Liver (tissue), 8 donors: ENCODE measurements at regions not wholly inside any gene's neighbourhood (a gene's known extent, or its start where the extent isn't known, plus 50 kb on each side); places are given as distances from the start of the nearest gene placed in this dataset.

Experiments
- DNase-seq: peaks from one replicate; pipeline ENCODE4 v3.0.0-alpha.2; 2017; ENCODE audit warnings: low spot score
- H3K27ac ChIP-seq, 2 donors: one replicate each; pipeline ENCODE4 v1.7.0; 2013; ENCODE audit warnings: inconsistent platforms in 2 of 2, low read length in 2 of 2, control low read depth in 1 of 2, low read depth in 1 of 2, mild to moderate bottlenecking in 1 of 2
- H3K27me3 ChIP-seq, 4 donors: one replicate each; pipeline versions ENCODE4 v1.6.1 to v1.7.0; 2013; ENCODE audit warnings: low read length in 3 of 4, inconsistent platforms in 1 of 4, mild to moderate bottlenecking in 1 of 4, moderate library complexity in 1 of 4; ENCODE audit not compliant: control insufficient read depth in 4 of 4, insufficient read depth in 4 of 4
- H3K36me3 ChIP-seq, 4 donors: one replicate each; pipeline versions ENCODE4 v1.6.1 to v1.7.0; 2013; ENCODE audit warnings: low read length in 3 of 4, mild to moderate bottlenecking in 3 of 4, low read depth in 1 of 4, moderate library complexity in 1 of 4; ENCODE audit not compliant: control insufficient read depth in 4 of 4, insufficient read depth in 3 of 4
- H3K4me1 ChIP-seq, 4 donors: one replicate each; pipeline versions ENCODE4 v1.6.1 to v1.7.0; 2013; ENCODE audit warnings: low read length in 3 of 4, mild to moderate bottlenecking in 3 of 4, moderate library complexity in 1 of 4; ENCODE audit not compliant: control insufficient read depth in 4 of 4, insufficient read depth in 4 of 4
- H3K4me3 ChIP-seq, 3 donors: one replicate each; pipeline versions ENCODE4 v1.6.1 to v1.7.0; 2013; ENCODE audit warnings: low read length in 3 of 3, control low read depth in 1 of 3, low read depth in 1 of 3, mild to moderate bottlenecking in 1 of 3
- H3K9ac ChIP-seq, 2 donors: one replicate each; pipeline ENCODE4 v1.7.0; 2013; ENCODE audit warnings: low read length in 2 of 2, mild to moderate bottlenecking in 2 of 2, moderate library complexity in 2 of 2, control low read depth in 1 of 2, low read depth in 1 of 2
- H3K9me3 ChIP-seq, 4 donors: one replicate each; pipeline versions ENCODE4 v1.6.1 to v1.7.0; 2013; ENCODE audit warnings: low read length in 3 of 4; ENCODE audit not compliant: control insufficient read depth in 4 of 4
- ATF3 ChIP-seq: IDR thresholded peaks from 2 replicates; pipeline ENCODE4 v1.6.1; 2016; ENCODE audit warnings: antibody characterized with exemption
- CTCF ChIP-seq: fragments of 150-350 bp; IDR thresholded peaks from 2 replicates; pipeline ENCODE4 v1.5.1; 2017; ENCODE audit warnings: improper control_type of control experiment, low read depth, low read length; ENCODE audit not compliant: missing input control
- FOXA2 ChIP-seq: IDR thresholded peaks from 2 replicates; pipeline ENCODE4 v1.6.1; 2016; ENCODE audit warnings: antibody characterized with exemption
- GABPA ChIP-seq, 2 donors: IDR thresholded peaks in 1 of 2; conservative IDR thresholded peaks in 1 of 2; 2 replicates each; pipeline ENCODE4 v1.6.1; 2016; ENCODE audit warnings: antibody characterized with exemption in 2 of 2, mild to moderate bottlenecking in 1 of 2, moderate library complexity in 1 of 2
- HNF4A ChIP-seq, 2 donors: conservative IDR thresholded peaks; 2 replicates each; pipeline ENCODE4 v1.6.1; 2016; ENCODE audit warnings: antibody characterized with exemption in 2 of 2, mild to moderate bottlenecking in 2 of 2
- HNF4G ChIP-seq: IDR thresholded peaks from 2 replicates; pipeline ENCODE4 v1.6.1; 2016; ENCODE audit warnings: antibody characterized with exemption
- JUND ChIP-seq, 2 donors: IDR thresholded peaks; 2 replicates each; pipeline ENCODE4 v1.6.1; 2016; ENCODE audit warnings: antibody characterized with exemption in 2 of 2
- MAX ChIP-seq: IDR thresholded peaks from 2 replicates; pipeline ENCODE4 v1.6.1; 2016; ENCODE audit warnings: antibody characterized with exemption
- NR2F2 ChIP-seq: IDR thresholded peaks from 2 replicates; pipeline ENCODE4 v1.6.1; 2016; ENCODE audit warnings: antibody characterized with exemption
- RAD21 ChIP-seq, 2 donors: IDR thresholded peaks; 2 replicates each; pipeline ENCODE4 v1.6.1; 2016; ENCODE audit warnings: antibody characterized with exemption in 2 of 2, mild to moderate bottlenecking in 2 of 2
- REST ChIP-seq: IDR thresholded peaks from 2 replicates; pipeline ENCODE4 v1.6.1; 2016; ENCODE audit warnings: antibody characterized with exemption, mild to moderate bottlenecking
- RXRA ChIP-seq, 2 donors: IDR thresholded peaks; 2 replicates each; pipeline ENCODE4 v1.6.1; 2017 to 2018; ENCODE audit warnings: antibody characterized with exemption in 2 of 2, mild to moderate bottlenecking in 1 of 2
- SP1 ChIP-seq: IDR thresholded peaks from 2 replicates; pipeline ENCODE4 v1.6.1; 2018; ENCODE audit warnings: antibody characterized with exemption, mild to moderate bottlenecking
- TAF1 ChIP-seq: conservative IDR thresholded peaks from 2 replicates; pipeline ENCODE4 v1.6.1; 2016; ENCODE audit warnings: antibody characterized with exemption, mild to moderate bottlenecking
- YY1 ChIP-seq: IDR thresholded peaks from 2 replicates; pipeline ENCODE4 v1.6.1; 2016; ENCODE audit warnings: antibody characterized with exemption, mild to moderate bottlenecking
- ZBTB33 ChIP-seq: IDR thresholded peaks from 2 replicates; pipeline ENCODE4 v1.6.1; 2016; ENCODE audit warnings: antibody characterized with exemption
- WGBS: extraction: QIAGEN DNeasy Blood & Tissue Kit; methylation state at CpG from one replicate; pipeline ENCODE4 v1.1.7; 2013; 5-methylcytosine and 5-hydroxymethylcytosine counted together
- donor health status: healthy.
- donor health status: healthy.
- donor health status: healthy.
- donor health status: healthy.
- donor health status: healthy.

- no peak for DNase-seq
- 77% methylated on average over 2 of the region's 2 CpGs for WGBS
- peaks cover 0 to 4% (median 0%) of the 10 kb centered on the region in 4 donors for H3K27me3 ChIP-seq
- no peaks in the 10 kb centered on the region for H3K9me3 ChIP-seq
- H3K4me1 ChIP-seq = no peaks in the 10 kb centered on the region
- no peak overlapping the region for H3K27ac ChIP-seq
- TF ChIP-seq RXRA (IDR thresholded peaks at IDR 0.05) (no peak), SP1 (no peak), TAF1 (no peak), CTCF (no peak), YY1 (no peak), NR2F2 (no peak), RAD21 (IDR thresholded peaks at IDR 0.05) (no peak), ZBTB33 (no peak), ATF3 (no peak), GABPA (IDR thresholded peaks at IDR 0.05 in 1 of 2, conservative IDR thresholded peaks at IDR 0.05 in 1 of 2) (no peak), JUND (IDR thresholded peaks at IDR 0.05) (no peak), FOXA2 (no peak), REST (no peak), HNF4A (conservative IDR thresholded peaks at IDR 0.05) (no peak), MAX (no peak), HNF4G (no peak)
- H3K4me3 ChIP-seq = no peak overlapping the region
- H3K36me3 ChIP-seq = no peaks in the 10 kb centered on the region
- no peak overlapping the region for H3K9ac ChIP-seq
These were observed 489.6 kb downstream of the KLF5 start for GRCh38 chr13:73548449-73548848.

- Histone ChIP-seq H3K9ac (no peak overlapping the region), H3K4me3 (no peak overlapping the region), H3K27ac (no peak overlapping the region), H3K9me3 (no peaks in the 10 kb centered on the region), H3K36me3 (no peaks in the 10 kb centered on the region), H3K27me3 (peaks cover 0 to 4% (median 0%) of the 10 kb centered on the region in 4 donors), H3K4me1 (no peaks in the 10 kb centered on the region)
- WGBS = 59% methylated on average over 1 of the region's 1 CpG
- no peak for TF ChIP-seq TAF1
- no peak for TF ChIP-seq MAX
- no peak for DNase-seq
These were observed 488.4 kb downstream of the KLF5 start for GRCh38 chr13:73547239-73547638.
